Ecto neural progenitor cell (in vitro differentiated cells): ENCODE measurements at regions not wholly inside any gene's neighbourhood (a gene's known extent, or its start where the extent isn't known, plus 50 kb on each side); places are given as distances from the start of the nearest gene placed in this dataset.

ENCODE experiments used
- DNase-seq: peaks from one replicate; pipeline ENCODE4 v3.0.0-alpha.2; 2018; ENCODE audit warnings: low spot score

DNA sequence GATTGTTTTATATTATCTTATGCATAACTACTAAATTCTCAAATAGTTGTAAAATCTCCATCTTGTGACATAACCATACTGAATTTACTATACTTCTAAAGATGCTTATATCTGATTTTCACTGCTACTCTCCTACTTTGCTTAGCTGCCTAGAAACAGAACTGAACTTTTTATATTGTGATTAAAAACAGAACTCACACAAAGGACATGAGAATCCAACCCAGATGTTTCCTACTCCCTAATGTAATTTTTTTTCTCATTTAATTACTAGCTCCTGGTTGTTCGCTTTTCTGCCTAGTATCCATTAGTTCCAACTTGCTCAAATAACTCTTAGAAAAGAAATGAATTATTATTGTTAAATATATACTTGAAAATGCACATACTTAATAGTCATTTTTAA lies 283.5 kb upstream of the ACTRT1 start:
- no peak for DNase-seq

DNA sequence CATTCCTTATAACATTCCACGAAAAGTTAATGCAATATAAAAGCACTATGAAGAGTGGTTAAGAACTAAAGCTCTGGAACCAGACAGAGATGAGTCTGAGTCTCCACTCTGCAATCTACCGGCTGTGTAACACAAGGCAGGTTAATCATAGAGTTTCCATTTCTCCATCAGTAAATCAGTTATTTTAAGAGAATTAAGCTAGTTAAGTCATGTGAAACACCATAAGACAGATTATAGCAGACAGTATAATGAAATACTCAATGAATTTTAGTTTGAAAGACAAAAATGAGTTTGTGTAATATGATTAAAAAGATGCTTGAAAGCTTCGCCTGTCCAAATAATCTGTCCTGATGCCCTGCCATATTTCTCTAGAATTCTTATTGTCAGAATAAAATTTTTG lies 282.6 kb upstream of the ACTRT1 start:
- DNase-seq = no peak

DNA sequence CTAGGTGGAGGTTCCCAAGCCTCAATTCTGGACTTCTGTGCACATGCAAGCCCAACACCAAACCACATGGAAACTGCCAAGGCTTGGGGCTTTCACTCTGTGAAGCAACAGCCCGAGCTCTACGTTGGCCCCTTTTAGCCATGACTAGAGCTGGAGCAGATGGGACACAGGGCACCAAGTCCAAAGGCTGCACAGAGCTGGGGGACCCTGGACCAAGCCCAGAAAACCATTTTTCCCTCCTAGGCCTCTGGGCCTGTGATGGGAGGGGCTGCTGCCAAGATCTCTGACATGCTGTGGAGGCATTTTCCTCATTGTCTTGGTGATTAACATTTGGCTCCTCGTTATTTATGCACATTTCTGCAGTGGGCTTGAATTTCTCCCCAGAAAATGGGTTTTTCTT lies 258.7 kb upstream of the ACTRT1 start:
- no peak for DNase-seq

DNA sequence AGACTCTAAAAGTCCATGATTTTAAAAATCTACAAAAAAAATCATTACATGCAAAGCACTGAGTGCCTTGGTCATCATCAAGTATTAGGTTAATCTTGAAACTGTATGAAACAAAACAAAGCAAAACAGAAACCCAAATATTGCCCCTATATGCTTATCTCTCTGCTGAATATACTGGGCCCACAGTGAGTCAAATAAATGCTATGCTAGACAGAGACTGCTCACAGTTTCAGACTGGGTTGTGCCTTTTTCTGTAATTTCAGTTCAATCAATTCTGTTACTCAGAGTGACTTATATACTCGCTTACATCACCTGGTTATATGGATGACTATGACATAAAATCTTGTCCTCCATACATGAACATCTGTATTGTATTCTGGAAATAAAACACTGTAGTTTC lies 257.1 kb upstream of the ACTRT1 start:
- no peak for DNase-seq

DNA sequence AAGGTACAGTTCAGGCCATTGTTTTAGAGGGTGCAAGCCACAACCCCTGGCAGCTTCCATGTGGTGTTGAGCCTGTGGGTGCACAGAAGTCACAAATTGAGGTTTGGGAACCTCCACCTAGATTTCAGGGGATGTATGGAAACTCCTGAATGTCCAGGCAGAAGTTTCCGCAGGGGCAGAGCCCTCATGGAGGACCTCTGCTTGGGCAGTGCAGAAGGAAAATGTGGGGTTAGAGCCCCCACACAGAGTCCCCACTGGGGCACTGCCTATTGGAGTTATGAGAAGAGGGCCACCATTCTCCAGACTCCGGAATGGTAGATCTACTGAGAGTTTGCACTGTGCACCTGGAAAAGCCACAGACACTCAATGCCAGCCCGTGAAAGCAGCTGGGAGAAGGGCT lies 242.0 kb upstream of the ACTRT1 start:
- no peak for DNase-seq

DNA sequence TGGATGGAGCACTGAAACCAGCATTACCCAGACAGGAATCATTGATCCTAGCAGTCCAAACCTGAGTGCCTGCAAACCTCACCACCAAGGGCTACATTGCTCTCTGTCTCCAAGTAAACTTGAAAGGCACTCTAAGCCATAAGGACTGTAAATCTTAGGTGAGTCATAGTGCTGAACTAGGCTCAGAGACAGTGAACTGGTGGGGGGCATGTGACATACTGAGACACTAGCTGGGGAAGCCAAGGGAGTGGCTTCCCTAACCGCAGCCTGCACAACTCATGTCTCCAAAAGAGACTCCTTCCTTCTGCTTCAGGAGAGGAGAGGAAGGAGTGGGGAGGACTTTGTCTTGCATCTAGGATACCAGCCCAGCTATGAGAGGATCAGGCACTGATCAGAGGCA lies 235.5 kb upstream of the ACTRT1 start:
- DNase-seq = no peak

DNA sequence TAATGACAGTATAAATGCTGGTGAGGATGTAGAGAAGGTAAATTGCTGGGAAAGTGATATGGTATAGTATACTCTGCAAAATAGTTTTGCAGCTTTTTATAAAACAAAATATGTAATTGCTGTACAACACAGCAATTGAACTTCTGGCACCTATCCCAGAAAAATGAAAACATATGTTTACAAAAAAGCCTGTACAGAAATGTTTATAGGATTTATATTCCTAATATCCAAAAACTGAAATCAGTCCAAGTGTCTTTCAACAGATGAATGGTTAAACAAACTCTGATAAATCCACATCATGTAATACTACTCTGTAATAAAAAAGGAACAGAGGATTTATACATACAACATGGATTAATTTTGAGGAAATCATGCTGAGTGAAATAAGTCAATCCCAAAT lies 198.4 kb upstream of the ACTRT1 start:
- no peak for DNase-seq

DNA sequence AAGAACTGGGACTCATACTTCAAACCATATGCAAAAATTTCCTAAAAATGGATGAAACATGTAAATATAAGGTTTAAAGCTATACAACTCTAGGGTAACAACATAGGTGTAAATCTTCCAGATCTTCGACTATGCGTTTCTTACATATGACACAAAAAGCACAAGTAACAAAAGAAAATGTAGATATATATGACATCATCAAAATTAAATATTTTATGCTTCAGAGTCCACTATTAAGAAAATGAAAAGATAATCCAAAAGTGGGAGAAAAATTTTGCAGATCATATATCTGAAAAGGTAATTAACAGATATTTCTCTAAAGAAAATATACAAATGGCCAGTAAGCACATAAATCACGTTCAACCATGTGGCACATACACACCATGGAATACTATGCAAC lies 164.2 kb upstream of the ACTRT1 start:
- DNase-seq = no peak

DNA sequence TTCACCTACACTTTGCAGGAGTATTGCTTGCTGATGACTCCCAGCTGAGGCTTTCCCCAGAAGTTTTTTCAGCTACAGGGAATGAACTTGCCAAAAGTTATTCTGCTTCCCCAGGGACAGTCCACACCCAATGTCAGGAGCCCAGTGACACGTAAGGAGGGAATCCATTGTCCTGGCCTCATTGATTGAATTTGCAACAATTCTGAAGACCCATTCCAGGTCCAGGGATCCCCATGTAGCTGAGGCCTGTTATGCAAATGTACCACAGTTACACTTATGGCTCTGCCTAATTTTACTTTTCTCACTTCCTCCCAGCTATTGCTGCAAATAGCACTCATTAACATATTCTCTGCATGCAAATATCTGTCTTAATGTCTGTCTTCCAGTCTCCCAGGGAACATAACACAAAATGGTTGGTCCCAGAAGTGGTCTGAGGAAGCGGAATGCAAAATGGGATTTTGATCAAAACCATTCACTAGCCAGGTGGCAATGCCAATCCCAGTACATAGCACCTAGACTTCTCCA lies 113.7 kb upstream of the ACTRT1 start:
- no peak for DNase-seq

DNA sequence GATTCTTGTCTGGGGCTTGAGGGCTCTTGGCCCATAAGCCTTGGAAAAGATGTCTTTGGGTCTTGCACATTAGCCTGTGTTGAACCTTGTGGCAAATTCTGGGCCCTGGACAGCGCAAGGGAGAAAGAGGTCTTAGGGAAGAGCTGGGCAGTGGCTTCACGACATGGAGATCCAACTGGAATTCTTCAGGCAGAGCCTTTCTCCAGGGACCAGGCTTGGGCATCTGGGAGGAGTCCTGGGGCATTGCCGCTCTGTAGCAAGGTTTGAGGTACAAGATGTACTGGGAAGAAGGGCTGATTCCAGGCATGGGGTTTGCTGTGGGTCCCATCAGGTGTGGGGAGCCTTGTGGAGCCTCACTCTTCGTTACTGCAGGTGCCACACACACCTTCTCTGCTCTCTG lies 104.0 kb upstream of the ACTRT1 start:
- DNase-seq = no peak

DNA sequence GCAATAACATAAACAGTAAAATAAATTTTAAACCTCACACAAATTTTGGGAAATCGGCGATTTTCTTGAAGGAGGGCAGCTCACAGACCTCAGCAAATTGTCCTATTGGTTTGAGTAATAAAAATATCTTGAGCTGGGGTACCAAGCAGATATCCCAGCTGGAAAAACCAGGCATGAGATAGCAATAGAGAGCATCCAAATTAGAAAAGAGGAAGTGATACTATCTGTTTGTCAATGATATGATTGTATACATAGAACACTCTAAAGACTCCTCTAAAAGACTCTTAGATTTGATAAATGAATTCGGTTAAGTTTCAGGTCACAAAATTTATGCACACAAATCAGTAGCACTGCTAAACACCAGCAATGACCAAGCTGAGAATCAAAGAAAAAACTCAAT lies 90.5 kb upstream of the ACTRT1 start:
- no peak for DNase-seq

DNA sequence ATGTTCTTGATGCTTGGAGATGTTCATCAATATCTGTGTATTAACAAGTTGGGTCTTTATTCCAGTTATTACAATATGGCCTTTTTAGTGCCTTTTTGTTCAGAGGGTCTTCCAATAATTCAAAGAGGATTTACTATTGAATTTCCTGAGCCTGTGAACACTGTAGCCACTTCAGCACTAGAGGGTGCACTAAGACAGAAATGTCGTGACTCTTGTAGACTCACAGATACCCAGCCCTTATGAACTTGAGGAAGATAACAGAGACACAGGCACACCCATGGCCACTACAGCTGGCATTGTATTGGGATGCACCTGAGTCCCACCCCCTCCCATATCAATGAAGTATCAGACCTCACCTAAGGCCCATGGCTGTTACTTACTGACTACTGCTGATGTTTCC lies 54.4 kb upstream of the ACTRT1 start:
- no peak for DNase-seq

DNA sequence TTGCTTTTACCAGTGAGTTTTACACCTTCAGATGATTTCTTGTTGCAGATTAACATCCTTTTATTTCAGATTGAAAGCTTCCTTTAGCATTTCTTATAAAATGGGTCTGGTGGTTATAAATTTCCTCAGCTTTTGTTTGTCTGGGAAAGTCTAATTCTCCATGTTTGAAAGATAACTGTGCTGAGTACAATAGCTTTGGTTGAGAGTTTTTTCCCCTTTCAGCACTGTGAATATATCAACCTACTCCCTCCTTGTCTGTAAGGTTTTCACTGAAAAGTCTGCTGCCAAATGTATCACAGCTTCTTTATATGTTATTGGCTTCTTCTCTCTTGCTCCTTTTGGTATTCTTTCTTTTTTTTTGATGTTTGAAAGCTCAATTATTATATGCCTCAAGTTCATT lies 53.5 kb upstream of the ACTRT1 start:
- DNase-seq = no peak
